ENCODE measurements at regions not wholly inside any gene's neighbourhood (a gene's known extent, or its start where the extent isn't known, plus 50 kb on each side); places are given as distances from the start of the nearest gene placed in this dataset.
"Not testable (repeated sequence)": the region's sequence is repeated elsewhere in the genome, so short reads cannot be mapped to it uniquely, and the experiment has no call there.

DNA sequence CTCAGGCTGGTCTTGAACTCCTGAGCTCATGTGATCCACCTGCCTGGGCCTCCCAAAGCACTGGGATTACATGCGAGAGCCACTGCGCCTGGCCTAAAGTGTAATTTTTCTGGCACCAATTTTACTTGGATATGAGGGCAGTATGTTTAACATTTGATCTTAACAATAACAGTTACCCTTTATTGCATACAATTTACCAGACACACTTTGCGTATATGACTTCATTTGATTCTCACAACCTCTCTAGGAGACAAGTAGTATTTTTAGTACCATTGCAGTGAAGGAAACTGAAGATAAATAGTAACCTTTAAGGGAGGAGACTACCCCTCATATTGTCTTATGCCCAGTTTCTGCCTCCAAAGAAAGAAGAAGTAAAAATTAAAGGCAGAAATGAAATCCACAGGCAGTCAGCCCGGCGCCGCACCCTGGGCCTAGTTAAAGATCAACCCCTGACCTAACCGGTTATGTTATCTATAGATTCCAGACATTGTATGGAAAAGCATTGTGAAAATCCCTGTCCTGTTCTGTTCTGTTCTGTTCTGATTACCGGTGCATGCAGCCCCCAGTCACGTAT is 54.0 kb downstream of the CYP26A1 start:
- H3K4me3 ChIP-seq (ENCODE audit: low read depth, low read length); H3K27ac ChIP-seq; H3K36me3 ChIP-seq (replicated peaks); in situ Hi-C loops (cut with HindIII; ENCODE audit: low pct_ligation_motif_present, low sequenced_read_pairs); DNase-seq; H3K27me3 ChIP-seq (replicated peaks): not testable (repeated sequence)

DNA sequence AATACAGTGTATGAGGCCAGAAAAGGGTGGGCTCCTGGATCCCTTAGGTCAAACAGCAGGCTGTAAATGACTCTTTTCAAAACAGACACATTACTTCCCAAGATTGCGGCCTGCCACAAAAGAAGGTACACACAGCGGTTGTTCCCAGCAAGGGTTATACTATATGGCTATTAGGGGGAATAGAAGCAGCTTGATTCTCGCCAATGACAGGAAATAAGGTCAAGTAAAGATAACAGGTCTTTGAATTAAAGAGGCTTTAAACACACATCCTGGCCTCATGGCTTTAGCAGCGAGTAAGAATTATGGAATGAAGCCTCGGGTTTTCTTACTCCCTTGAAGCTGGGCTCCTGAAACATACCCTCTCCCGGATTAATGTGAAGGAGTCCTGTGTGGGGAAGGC is 58.3 kb downstream of the CYP26A1 start:
- TF ChIP-seq, protein P1, sequence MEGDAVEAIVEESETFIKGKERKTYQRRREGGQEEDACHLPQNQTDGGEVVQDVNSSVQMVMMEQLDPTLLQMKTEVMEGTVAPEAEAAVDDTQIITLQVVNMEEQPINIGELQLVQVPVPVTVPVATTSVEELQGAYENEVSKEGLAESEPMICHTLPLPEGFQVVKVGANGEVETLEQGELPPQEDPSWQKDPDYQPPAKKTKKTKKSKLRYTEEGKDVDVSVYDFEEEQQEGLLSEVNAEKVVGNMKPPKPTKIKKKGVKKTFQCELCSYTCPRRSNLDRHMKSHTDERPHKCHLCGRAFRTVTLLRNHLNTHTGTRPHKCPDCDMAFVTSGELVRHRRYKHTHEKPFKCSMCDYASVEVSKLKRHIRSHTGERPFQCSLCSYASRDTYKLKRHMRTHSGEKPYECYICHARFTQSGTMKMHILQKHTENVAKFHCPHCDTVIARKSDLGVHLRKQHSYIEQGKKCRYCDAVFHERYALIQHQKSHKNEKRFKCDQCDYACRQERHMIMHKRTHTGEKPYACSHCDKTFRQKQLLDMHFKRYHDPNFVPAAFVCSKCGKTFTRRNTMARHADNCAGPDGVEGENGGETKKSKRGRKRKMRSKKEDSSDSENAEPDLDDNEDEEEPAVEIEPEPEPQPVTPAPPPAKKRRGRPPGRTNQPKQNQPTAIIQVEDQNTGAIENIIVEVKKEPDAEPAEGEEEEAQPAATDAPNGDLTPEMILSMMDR (IDR thresholded peaks at IDR 0.05; ENCODE audit: low read depth, low read length, missing control alignments): no peak
- Histone ChIP-seq H3K27ac (no peak overlapping the region), H3K4me3 (ENCODE audit: low read depth, low read length) (no peak overlapping the region), H3K27me3 (replicated peaks) (no peaks in the 10 kb centered on the region), H3K36me3 (replicated peaks) (no peaks in the 10 kb centered on the region)
- in situ Hi-C loops (cut with HindIII; ENCODE audit: low pct_ligation_motif_present, low sequenced_read_pairs): no loop called here
- no peak for DNase-seq

DNA sequence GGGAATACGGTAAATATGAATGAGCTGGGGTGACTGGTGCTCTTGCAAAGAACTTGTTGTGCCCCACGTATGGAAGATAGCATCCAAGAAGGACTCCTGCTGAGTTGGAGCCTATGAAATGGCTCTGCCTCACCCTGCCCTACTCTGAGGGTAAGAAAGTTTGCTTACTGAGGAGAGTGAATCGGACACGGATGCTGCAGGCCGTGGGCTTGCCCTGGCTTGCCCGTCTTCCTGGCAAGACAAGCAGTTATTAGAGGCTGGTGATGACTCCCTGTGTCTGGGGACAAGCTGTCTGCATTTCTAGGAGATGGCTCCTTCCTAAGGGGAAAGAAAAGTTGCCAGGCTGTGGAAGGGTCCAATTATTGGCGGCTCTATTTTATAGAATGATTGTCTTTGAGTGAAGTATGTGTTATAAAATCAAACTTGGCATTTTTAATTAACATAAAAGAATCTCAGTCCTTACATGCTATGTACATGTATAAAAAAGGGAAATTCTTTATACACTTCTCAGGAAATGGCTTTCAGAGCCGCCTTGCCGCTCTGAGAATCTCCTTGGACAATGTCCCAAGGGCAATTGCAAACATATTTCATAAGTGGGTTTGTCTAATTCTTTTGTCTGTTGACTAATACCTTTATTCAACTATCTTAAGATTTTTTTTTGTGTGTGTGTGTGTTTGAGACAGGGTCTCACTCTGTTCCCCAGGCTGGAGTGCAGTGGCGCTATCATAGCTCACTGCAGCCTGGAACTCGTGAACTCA is 64.6 kb downstream of the CYP26A1 start:
- in situ Hi-C loops (cut with HindIII; ENCODE audit: low pct_ligation_motif_present, low sequenced_read_pairs): no loop called here
- no peak for DNase-seq

DNA sequence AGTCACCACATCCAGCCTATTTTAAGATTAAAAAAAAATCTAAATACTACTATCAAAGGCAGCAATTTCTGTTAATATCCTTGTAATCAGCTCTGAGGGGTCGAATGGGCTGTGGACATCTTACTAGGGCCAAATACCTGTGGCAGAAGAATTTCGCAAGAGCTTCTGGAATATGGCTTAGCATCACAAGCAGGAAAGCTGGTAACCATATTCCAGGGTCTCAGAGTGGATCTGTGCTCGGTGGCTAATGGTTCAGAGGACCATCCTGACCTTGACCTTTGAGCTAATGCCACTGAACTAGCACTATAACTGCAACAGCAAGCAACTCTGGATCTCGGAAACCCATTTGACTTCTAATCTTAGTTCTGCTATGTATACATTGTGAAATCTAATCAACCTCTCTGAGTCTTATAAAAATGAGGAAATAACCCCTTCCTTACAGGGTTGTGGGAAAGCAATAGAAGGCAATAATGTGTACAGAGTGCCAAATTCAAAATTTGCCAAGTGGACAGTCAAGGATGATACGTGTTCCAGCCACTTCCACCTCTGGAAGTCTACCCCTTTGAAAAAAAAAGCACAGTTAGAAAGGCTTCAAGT is 65.5 kb downstream of the CYP26A1 start:
- DNase-seq: no peak
- H3K4me3 ChIP-seq (ENCODE audit: low read depth, low read length): no peak overlapping the region
- no peak overlapping the region for H3K27ac ChIP-seq
- in situ Hi-C loops (cut with HindIII; ENCODE audit: low pct_ligation_motif_present, low sequenced_read_pairs): no loop called here
- TF ChIP-seq, protein P1 (IDR thresholded peaks at IDR 0.05; ENCODE audit: low read depth, low read length, missing control alignments): no peak
- H3K36me3 ChIP-seq (replicated peaks): no peaks in the 10 kb centered on the region
- H3K27me3 ChIP-seq (replicated peaks): no peaks in the 10 kb centered on the region

More for the DNA sequence above, 64.6 kb downstream of the CYP26A1 start:
- Histone ChIP-seq H3K27ac (no peak overlapping the region), H3K4me3 (ENCODE audit: low read depth, low read length) (no peak overlapping the region), H3K36me3 (replicated peaks) (no peaks in the 10 kb centered on the region), H3K27me3 (replicated peaks) (no peaks in the 10 kb centered on the region)
- TF ChIP-seq, protein P1 (IDR thresholded peaks at IDR 0.05; ENCODE audit: low read depth, low read length, missing control alignments): no peak

DNA sequence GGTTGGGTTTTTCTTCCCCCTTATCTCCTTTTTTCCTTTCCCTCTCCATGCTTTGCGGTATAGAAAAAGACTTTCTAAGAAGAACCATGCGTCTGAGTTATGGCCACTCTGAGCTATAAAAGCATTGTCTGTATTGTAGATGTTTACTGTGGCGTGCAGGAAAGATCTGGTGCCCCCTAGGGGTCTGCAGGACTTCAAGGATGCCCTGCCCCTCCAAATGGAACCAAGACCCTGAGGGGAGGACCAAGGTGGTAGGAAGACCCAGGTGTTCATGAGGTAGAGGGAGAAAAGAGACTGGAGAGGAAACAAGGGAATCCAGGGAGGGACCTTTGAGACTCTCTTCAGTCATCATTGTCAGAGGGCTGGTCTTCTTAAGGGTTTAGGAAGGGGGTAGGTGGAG is 68.8 kb downstream of the CYP26A1 start:
- Histone ChIP-seq H3K4me3 (ENCODE audit: low read depth, low read length) (no peak overlapping the region), H3K36me3 (replicated peaks) (no peaks in the 10 kb centered on the region), H3K27me3 (replicated peaks) (no peaks in the 10 kb centered on the region), H3K27ac (no peak overlapping the region)
- DNase-seq: no peak
- TF ChIP-seq, protein P1 (IDR thresholded peaks at IDR 0.05; ENCODE audit: low read depth, low read length, missing control alignments): no peak
- in situ Hi-C loops (cut with HindIII; ENCODE audit: low pct_ligation_motif_present, low sequenced_read_pairs): no loop called here

DNA sequence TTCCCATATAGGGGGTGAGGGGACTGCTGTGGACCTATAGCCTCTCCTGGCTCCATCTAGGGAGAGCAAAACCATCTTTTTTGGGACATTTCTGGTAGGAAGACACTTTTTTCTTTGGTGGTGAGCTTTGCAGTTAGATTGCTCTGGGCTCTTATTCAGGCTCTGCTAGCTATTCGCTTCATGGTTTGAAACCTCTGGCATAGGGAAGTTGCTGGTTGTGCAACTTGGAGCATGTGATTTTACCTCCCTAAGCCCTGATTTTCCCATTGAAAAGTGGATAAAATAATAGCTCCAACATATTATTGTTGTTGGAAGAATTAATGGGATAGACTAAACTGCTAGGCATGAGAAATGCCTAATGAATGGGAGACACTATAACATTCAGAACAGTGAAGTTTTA is 69.6 kb downstream of the CYP26A1 start:
- no peak for DNase-seq
- Histone ChIP-seq H3K4me3 (ENCODE audit: low read depth, low read length) (no peak overlapping the region), H3K27me3 (replicated peaks) (no peaks in the 10 kb centered on the region), H3K27ac (no peak overlapping the region), H3K36me3 (replicated peaks) (no peaks in the 10 kb centered on the region)
- in situ Hi-C loops (cut with HindIII; ENCODE audit: low pct_ligation_motif_present, low sequenced_read_pairs): no loop called here
- TF ChIP-seq, protein P1 (IDR thresholded peaks at IDR 0.05; ENCODE audit: low read depth, low read length, missing control alignments): no peak
